ENCODE measurements at regions not wholly inside any gene's neighbourhood (a gene's known extent, or its start where the extent isn't known, plus 50 kb on each side); places are given as distances from the start of the nearest gene placed in this dataset.

GRCh38 chr6:25025919-25026301 lies 90.2 kb upstream of the RIPOR2 start:
- DNase-seq (ENCODE audit: low read depth): no peak
- TF ChIP-seq CTCF (conservative IDR thresholded peaks at IDR 0.05; ENCODE audit: low read depth, low read length): no peak
- H3K4me3 ChIP-seq (ENCODE audit: low read depth, low read length): no peak overlapping the region

- no peak for TF ChIP-seq CTCF (conservative IDR thresholded peaks at IDR 0.05; ENCODE audit: low read depth, low read length)
- DNase-seq (ENCODE audit: low read depth): no peak
- H3K4me3 ChIP-seq (ENCODE audit: low read depth, low read length): no peak overlapping the region
Measured at GRCh38 chr6:25026723-25027122, 91.0 kb upstream of the RIPOR2 start.

- no peak for DNase-seq (ENCODE audit: low read depth)
- no peak for TF ChIP-seq CTCF (conservative IDR thresholded peaks at IDR 0.05; ENCODE audit: low read depth, low read length)
- no peak overlapping the region for H3K4me3 ChIP-seq (ENCODE audit: low read depth, low read length)
Measured at GRCh38 chr6:25027221-25027916, 91.6 kb upstream of the RIPOR2 start.

GRCh38 chr6:25028328-25028727 lies 92.6 kb upstream of the RIPOR2 start:
- no peak overlapping the region for H3K4me3 ChIP-seq (ENCODE audit: low read depth, low read length)
- TF ChIP-seq CTCF (conservative IDR thresholded peaks at IDR 0.05; ENCODE audit: low read depth, low read length): no peak

GRCh38 chr6:25032934-25033333 lies 97.2 kb upstream of the RIPOR2 start:
- no peak for DNase-seq (ENCODE audit: low read depth)
- TF ChIP-seq CTCF (conservative IDR thresholded peaks at IDR 0.05; ENCODE audit: low read depth, low read length): no peak
- H3K4me3 ChIP-seq (ENCODE audit: low read depth, low read length): no peak overlapping the region

More at GRCh38 chr6:25028328-25028727, 92.6 kb upstream of the RIPOR2 start:
- no peak for DNase-seq (ENCODE audit: low read depth)

- DNase-seq (ENCODE audit: low read depth): no peak
- H3K4me3 ChIP-seq (ENCODE audit: low read depth, low read length): no peak overlapping the region
- no peak for TF ChIP-seq CTCF (conservative IDR thresholded peaks at IDR 0.05; ENCODE audit: low read depth, low read length)
Measured at GRCh38 chr6:25034431-25034921, 98.7 kb upstream of the RIPOR2 start.

GRCh38 chr6:25035174-25035511 lies 99.4 kb upstream of the RIPOR2 start:
- no peak overlapping the region for H3K4me3 ChIP-seq (ENCODE audit: low read depth, low read length)
- no peak for TF ChIP-seq CTCF (conservative IDR thresholded peaks at IDR 0.05; ENCODE audit: low read depth, low read length)
- DNase-seq (ENCODE audit: low read depth): no peak

Measured in choroid plexus epithelial cell (primary cell).